ENCODE measurements at regions not wholly inside any gene's neighbourhood (a gene's known extent, or its start where the extent isn't known, plus 50 kb on each side); places are given as distances from the start of the nearest gene placed in this dataset.

- TF ChIP-seq CTCF (IDR thresholded peaks at IDR 0.05), result no peak
- no peak for TF ChIP-seq POLR2A (IDR thresholded peaks at IDR 0.05)
Measured at GRCh38 chr15:92336419-92336987, 57.2 kb upstream of the ST8SIA2 start.

Data from breast epithelium (tissue), 3 donors.